ENCODE measurements at regions not wholly inside any gene's neighbourhood (a gene's known extent, or its start where the extent isn't known, plus 50 kb on each side); places are given as distances from the start of the nearest gene placed in this dataset.

GRCh38 chr12:24721191-24721590 is 227.7 kb downstream of the BCAT1 start:
- DNase-seq = peak; percentile 33

GRCh38 chr12:24719293-24719721 is 229.6 kb downstream of the BCAT1 start:
- DNase-seq = peak; percentile 93

- DNase-seq = no peak
These were observed 230.3 kb downstream of the BCAT1 start for GRCh38 chr12:24718617-24719016.

- no peak for DNase-seq
These were observed 234.7 kb downstream of the BCAT1 start for GRCh38 chr12:24714237-24714636.

GRCh38 chr12:24711056-24712008 is 237.6 kb downstream of the BCAT1 start:
- no peak for DNase-seq

GRCh38 chr12:24709216-24709615 is 239.7 kb downstream of the BCAT1 start:
- DNase-seq = peak; percentile 51

GRCh38 chr12:24708718-24709117 is 240.2 kb downstream of the BCAT1 start:
- DNase-seq = no peak

GRCh38 chr12:24708043-24708442 is 240.9 kb downstream of the BCAT1 start:
- DNase-seq = no peak

GRCh38 chr12:24707334-24707733 is 241.6 kb downstream of the BCAT1 start:
- DNase-seq = no peak

GRCh38 chr12:24705741-24706358 is 243.1 kb downstream of the BCAT1 start:
- DNase-seq = peak; percentile 24

- DNase-seq = no peak
These were observed 243.7 kb downstream of the BCAT1 start for GRCh38 chr12:24705216-24705615.

GRCh38 chr12:24701343-24701742 is 247.6 kb downstream of the BCAT1 start:
- no peak for DNase-seq

- DNase-seq = no peak
These were observed 249.9 kb downstream of the BCAT1 start for GRCh38 chr12:24698972-24699371.

- no peak for DNase-seq
These were observed 251.1 kb downstream of the BCAT1 start for GRCh38 chr12:24697769-24698168.

- no peak for DNase-seq
These were observed 251.6 kb downstream of the BCAT1 start for GRCh38 chr12:24697295-24697694.

GRCh38 chr12:24696800-24697199 is 252.1 kb downstream of the BCAT1 start:
- no peak for DNase-seq

GRCh38 chr12:24695657-24696329 is 253.1 kb downstream of the BCAT1 start:
- no peak for DNase-seq

GRCh38 chr12:24695103-24695502 is 253.8 kb downstream of the BCAT1 start:
- no peak for DNase-seq

GRCh38 chr12:24688601-24689000 is 260.3 kb downstream of the BCAT1 start:
- DNase-seq = no peak

GRCh38 chr12:24681570-24681969 is 267.3 kb downstream of the BCAT1 start:
- no peak for DNase-seq

GRCh38 chr12:24679126-24679525 is 269.8 kb downstream of the BCAT1 start:
- DNase-seq = no peak

- no peak for DNase-seq
These were observed 270.5 kb downstream of the BCAT1 start for GRCh38 chr12:24678436-24678835.

- no peak for DNase-seq
These were observed 280.3 kb downstream of the BCAT1 start for GRCh38 chr12:24668563-24668962.
